ENCODE measurements at regions not wholly inside any gene's neighbourhood (a gene's known extent, or its start where the extent isn't known, plus 50 kb on each side); places are given as distances from the start of the nearest gene placed in this dataset.

GRCh38 chr12:115659422-115659821 lies 618.1 kb downstream of the MED13L start:
- H3K4me2 ChIP-seq (ENCODE audit: low read length) = no peak overlapping the region
- no peaks in the 10 kb centered on the region for H3K9me3 ChIP-seq (replicated peaks; ENCODE audit: low read length)
- H3K4me3 ChIP-seq (ENCODE audit: low read length) = no peak overlapping the region

GRCh38 chr12:115657081-115658013 lies 620.1 kb downstream of the MED13L start:
- Histone ChIP-seq H3K36me3 (ENCODE audit: insufficient read depth, low read length) (no peaks in the 10 kb centered on the region), H3K9me3 (replicated peaks; ENCODE audit: low read length) (no peaks in the 10 kb centered on the region), H3K27me3 (ENCODE audit: control insufficient read depth, insufficient read depth, low read length) (no peaks in the 10 kb centered on the region), H3K9ac (ENCODE audit: low read depth, low read length) (no peak overlapping the region), H3K4me2 (ENCODE audit: low read length) (no peak overlapping the region), H3K4me3 (ENCODE audit: low read length) (no peak overlapping the region), H3K4me1 (ENCODE audit: control insufficient read depth, insufficient read depth, low read length) (peaks cover 22% of the 10 kb centered on the region)

More at GRCh38 chr12:115659422-115659821, 618.1 kb downstream of the MED13L start:
- no peak overlapping the region for H3K9ac ChIP-seq (ENCODE audit: low read depth, low read length)
- no peaks in the 10 kb centered on the region for H3K27me3 ChIP-seq (ENCODE audit: control insufficient read depth, insufficient read depth, low read length)
- peaks cover 22% of the 10 kb centered on the region for H3K4me1 ChIP-seq (ENCODE audit: control insufficient read depth, insufficient read depth, low read length)
- H3K36me3 ChIP-seq (ENCODE audit: insufficient read depth, low read length) = no peaks in the 10 kb centered on the region

GRCh38 chr12:115650026-115650425 lies 627.5 kb downstream of the MED13L start:
- H3K27me3 ChIP-seq (ENCODE audit: control insufficient read depth, insufficient read depth, low read length) = no peaks in the 10 kb centered on the region
- no peaks in the 10 kb centered on the region for H3K4me1 ChIP-seq (ENCODE audit: control insufficient read depth, insufficient read depth, low read length)
- H3K9me3 ChIP-seq (replicated peaks; ENCODE audit: low read length) = no peaks in the 10 kb centered on the region
- no peak overlapping the region for H3K4me2 ChIP-seq (ENCODE audit: low read length)
- H3K4me3 ChIP-seq (ENCODE audit: low read length) = no peak overlapping the region
- no peaks in the 10 kb centered on the region for H3K36me3 ChIP-seq (ENCODE audit: insufficient read depth, low read length)
- H3K9ac ChIP-seq (ENCODE audit: low read depth, low read length) = no peak overlapping the region

- Histone ChIP-seq H3K36me3 (ENCODE audit: insufficient read depth, low read length) (no peaks in the 10 kb centered on the region), H3K27me3 (ENCODE audit: control insufficient read depth, insufficient read depth, low read length) (no peaks in the 10 kb centered on the region), H3K4me1 (ENCODE audit: control insufficient read depth, insufficient read depth, low read length) (no peaks in the 10 kb centered on the region), H3K9me3 (replicated peaks; ENCODE audit: low read length) (no peaks in the 10 kb centered on the region), H3K9ac (ENCODE audit: low read depth, low read length) (no peak overlapping the region), H3K4me3 (ENCODE audit: low read length) (no peak overlapping the region), H3K4me2 (ENCODE audit: low read length) (no peak overlapping the region)
These were observed 629.0 kb downstream of the MED13L start for GRCh38 chr12:115648463-115648862.

- Histone ChIP-seq H3K4me3 (ENCODE audit: low read length) (no peak overlapping the region), H3K27me3 (ENCODE audit: control insufficient read depth, insufficient read depth, low read length) (no peaks in the 10 kb centered on the region), H3K4me1 (ENCODE audit: control insufficient read depth, insufficient read depth, low read length) (no peaks in the 10 kb centered on the region), H3K4me2 (ENCODE audit: low read length) (no peak overlapping the region), H3K9me3 (replicated peaks; ENCODE audit: low read length) (no peaks in the 10 kb centered on the region), H3K9ac (ENCODE audit: low read depth, low read length) (no peak overlapping the region), H3K36me3 (ENCODE audit: insufficient read depth, low read length) (no peaks in the 10 kb centered on the region)
These were observed 631.3 kb downstream of the MED13L start for GRCh38 chr12:115646210-115646609.

- no peak overlapping the region for H3K4me2 ChIP-seq (ENCODE audit: low read length)
- no peaks in the 10 kb centered on the region for H3K9me3 ChIP-seq (replicated peaks; ENCODE audit: low read length)
- no peak overlapping the region for H3K9ac ChIP-seq (ENCODE audit: low read depth, low read length)
- H3K4me1 ChIP-seq (ENCODE audit: control insufficient read depth, insufficient read depth, low read length) = no peaks in the 10 kb centered on the region
- H3K36me3 ChIP-seq (ENCODE audit: insufficient read depth, low read length) = no peaks in the 10 kb centered on the region
- no peaks in the 10 kb centered on the region for H3K27me3 ChIP-seq (ENCODE audit: control insufficient read depth, insufficient read depth, low read length)
- no peak overlapping the region for H3K4me3 ChIP-seq (ENCODE audit: low read length)
These were observed 636.6 kb downstream of the MED13L start for GRCh38 chr12:115640929-115641328.

- no peak overlapping the region for H3K4me2 ChIP-seq (ENCODE audit: low read length)
- H3K27me3 ChIP-seq (ENCODE audit: control insufficient read depth, insufficient read depth, low read length) = no peaks in the 10 kb centered on the region
- no peak overlapping the region for H3K4me3 ChIP-seq (ENCODE audit: low read length)
- H3K9me3 ChIP-seq (replicated peaks; ENCODE audit: low read length) = no peaks in the 10 kb centered on the region
- H3K36me3 ChIP-seq (ENCODE audit: insufficient read depth, low read length) = no peaks in the 10 kb centered on the region
- no peak overlapping the region for H3K9ac ChIP-seq (ENCODE audit: low read depth, low read length)
- H3K4me1 ChIP-seq (ENCODE audit: control insufficient read depth, insufficient read depth, low read length) = no peaks in the 10 kb centered on the region
These were observed 637.9 kb downstream of the MED13L start for GRCh38 chr12:115639648-115640012.

GRCh38 chr12:115638733-115639647 lies 638.5 kb downstream of the MED13L start:
- H3K27me3 ChIP-seq (ENCODE audit: control insufficient read depth, insufficient read depth, low read length) = no peaks in the 10 kb centered on the region
- no peaks in the 10 kb centered on the region for H3K4me1 ChIP-seq (ENCODE audit: control insufficient read depth, insufficient read depth, low read length)
- no peaks in the 10 kb centered on the region for H3K36me3 ChIP-seq (ENCODE audit: insufficient read depth, low read length)
- no peak overlapping the region for H3K9ac ChIP-seq (ENCODE audit: low read depth, low read length)
- H3K9me3 ChIP-seq (replicated peaks; ENCODE audit: low read length) = no peaks in the 10 kb centered on the region
- no peak overlapping the region for H3K4me2 ChIP-seq (ENCODE audit: low read length)
- H3K4me3 ChIP-seq (ENCODE audit: low read length) = no peak overlapping the region

GRCh38 chr12:115636546-115636945 lies 640.9 kb downstream of the MED13L start:
- no peaks in the 10 kb centered on the region for H3K36me3 ChIP-seq (ENCODE audit: insufficient read depth, low read length)
- H3K4me1 ChIP-seq (ENCODE audit: control insufficient read depth, insufficient read depth, low read length) = no peaks in the 10 kb centered on the region
- no peak overlapping the region for H3K4me2 ChIP-seq (ENCODE audit: low read length)
- no peaks in the 10 kb centered on the region for H3K9me3 ChIP-seq (replicated peaks; ENCODE audit: low read length)
- no peak overlapping the region for H3K9ac ChIP-seq (ENCODE audit: low read depth, low read length)
- H3K4me3 ChIP-seq (ENCODE audit: low read length) = no peak overlapping the region
- H3K27me3 ChIP-seq (ENCODE audit: control insufficient read depth, insufficient read depth, low read length) = no peaks in the 10 kb centered on the region

GRCh38 chr12:115632308-115632707 lies 645.2 kb downstream of the MED13L start:
- Histone ChIP-seq H3K9me3 (replicated peaks; ENCODE audit: low read length) (no peaks in the 10 kb centered on the region), H3K4me1 (ENCODE audit: control insufficient read depth, insufficient read depth, low read length) (no peaks in the 10 kb centered on the region), H3K27me3 (ENCODE audit: control insufficient read depth, insufficient read depth, low read length) (no peaks in the 10 kb centered on the region), H3K36me3 (ENCODE audit: insufficient read depth, low read length) (no peaks in the 10 kb centered on the region), H3K9ac (ENCODE audit: low read depth, low read length) (no peak overlapping the region), H3K4me2 (ENCODE audit: low read length) (no peak overlapping the region), H3K4me3 (ENCODE audit: low read length) (no peak overlapping the region)

- H3K9ac ChIP-seq (ENCODE audit: low read depth, low read length) = no peak overlapping the region
- H3K9me3 ChIP-seq (replicated peaks; ENCODE audit: low read length) = no peaks in the 10 kb centered on the region
- no peaks in the 10 kb centered on the region for H3K4me1 ChIP-seq (ENCODE audit: control insufficient read depth, insufficient read depth, low read length)
- no peaks in the 10 kb centered on the region for H3K27me3 ChIP-seq (ENCODE audit: control insufficient read depth, insufficient read depth, low read length)
- H3K36me3 ChIP-seq (ENCODE audit: insufficient read depth, low read length) = no peaks in the 10 kb centered on the region
- no peak overlapping the region for H3K4me3 ChIP-seq (ENCODE audit: low read length)
- H3K4me2 ChIP-seq (ENCODE audit: low read length) = no peak overlapping the region
These were observed 647.4 kb downstream of the MED13L start for GRCh38 chr12:115630136-115630535.

Data from skeletal muscle satellite cell (primary cell).